ENCODE measurements at regions not wholly inside any gene's neighbourhood (a gene's known extent, or its start where the extent isn't known, plus 50 kb on each side); places are given as distances from the start of the nearest gene placed in this dataset.

DNA sequence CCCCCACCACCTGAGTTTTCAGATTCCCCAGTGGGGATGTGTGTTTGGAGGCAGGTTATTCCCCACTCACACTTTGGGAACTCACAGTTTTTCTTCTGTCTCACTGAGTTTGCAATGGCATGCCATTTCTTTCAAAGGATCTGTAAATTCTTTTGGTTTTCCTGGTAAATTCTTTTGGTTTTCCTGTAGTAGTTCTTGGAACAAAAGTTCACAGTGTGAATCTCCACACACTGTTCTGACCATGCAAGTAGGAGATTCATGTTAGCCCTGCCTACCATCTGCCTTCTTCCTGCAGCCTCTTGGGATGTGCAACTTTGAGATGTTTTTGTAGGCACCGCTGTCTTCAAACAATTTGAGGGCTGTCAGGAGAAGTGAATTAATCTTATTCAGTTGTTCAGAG, 165.6 kb upstream of the OGFRL1 start:
- Histone ChIP-seq H3K27me3 (ENCODE audit: control insufficient read depth, insufficient read depth, low read length) (no peaks in the 10 kb centered on the region), H3K9me3 (ENCODE audit: control insufficient read depth, insufficient read depth, low read depth, low read length) (no peaks in the 10 kb centered on the region), H3K4me3 (ENCODE audit: low read depth in 2 of 2, low read length in 2 of 2) (no peak overlapping the region), H3K27ac (ENCODE audit: low read length) (no peak overlapping the region), H3K36me3 (ENCODE audit: control insufficient read depth, insufficient read depth, low read length) (no peaks in the 10 kb centered on the region), H3K4me1 (ENCODE audit: control insufficient read depth, insufficient read depth, low read length) (no peaks in the 10 kb centered on the region)
- no peak for DNase-seq (ENCODE audit: low read depth, low spot score)
- intact Hi-C loops (cut with micrococcal nuclease; ENCODE audit: unreplicated experiment) (no loop called here), in situ Hi-C loops (cut with HindIII; ENCODE audit: low pct_unique_long_range_greater_than_20kb, low sequenced_read_pairs) (no loop called here)
- no TSS peak for BruUV-seq (replicated peaks)
- TF ChIP-seq POLR2AphosphoS5 (IDR thresholded peaks at IDR 0.05; ENCODE audit: low read depth, low read length) (no peak), TCF7L2 (IDR thresholded peaks at IDR 0.05; ENCODE audit: low read depth, low read length) (no peak)
- TF ChIP-seq, protein P1, sequence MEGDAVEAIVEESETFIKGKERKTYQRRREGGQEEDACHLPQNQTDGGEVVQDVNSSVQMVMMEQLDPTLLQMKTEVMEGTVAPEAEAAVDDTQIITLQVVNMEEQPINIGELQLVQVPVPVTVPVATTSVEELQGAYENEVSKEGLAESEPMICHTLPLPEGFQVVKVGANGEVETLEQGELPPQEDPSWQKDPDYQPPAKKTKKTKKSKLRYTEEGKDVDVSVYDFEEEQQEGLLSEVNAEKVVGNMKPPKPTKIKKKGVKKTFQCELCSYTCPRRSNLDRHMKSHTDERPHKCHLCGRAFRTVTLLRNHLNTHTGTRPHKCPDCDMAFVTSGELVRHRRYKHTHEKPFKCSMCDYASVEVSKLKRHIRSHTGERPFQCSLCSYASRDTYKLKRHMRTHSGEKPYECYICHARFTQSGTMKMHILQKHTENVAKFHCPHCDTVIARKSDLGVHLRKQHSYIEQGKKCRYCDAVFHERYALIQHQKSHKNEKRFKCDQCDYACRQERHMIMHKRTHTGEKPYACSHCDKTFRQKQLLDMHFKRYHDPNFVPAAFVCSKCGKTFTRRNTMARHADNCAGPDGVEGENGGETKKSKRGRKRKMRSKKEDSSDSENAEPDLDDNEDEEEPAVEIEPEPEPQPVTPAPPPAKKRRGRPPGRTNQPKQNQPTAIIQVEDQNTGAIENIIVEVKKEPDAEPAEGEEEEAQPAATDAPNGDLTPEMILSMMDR (IDR thresholded peaks at IDR 0.05) = no peak
- ChIA-PET CTCF (no interaction called here), POLR2A (no interaction called here)
- no peak for ATAC-seq

DNA sequence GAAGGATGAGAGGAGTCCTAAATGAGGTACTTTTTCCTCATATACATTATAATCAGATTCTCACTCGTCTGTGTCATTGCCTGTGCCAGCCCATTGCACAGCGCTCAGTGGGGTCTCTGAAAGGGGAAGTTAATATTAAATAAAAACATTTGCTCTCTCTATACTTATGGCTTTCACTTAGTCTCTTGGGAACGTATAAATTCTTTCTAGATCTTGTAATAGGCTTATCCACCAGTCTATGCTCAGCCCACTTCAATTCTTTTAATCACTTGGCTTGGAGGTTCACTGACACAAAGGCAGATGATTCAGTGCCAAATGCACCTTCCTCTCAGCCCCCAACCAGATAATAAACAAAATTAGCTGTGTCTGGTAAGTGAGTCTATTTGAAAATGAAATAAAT, 164.3 kb upstream of the OGFRL1 start:
- Histone ChIP-seq H3K4me3 (ENCODE audit: low read depth in 2 of 2, low read length in 2 of 2) (no peak overlapping the region), H3K9me3 (ENCODE audit: control insufficient read depth, insufficient read depth, low read depth, low read length) (no peaks in the 10 kb centered on the region), H3K27ac (ENCODE audit: low read length) (no peak overlapping the region), H3K4me1 (ENCODE audit: control insufficient read depth, insufficient read depth, low read length) (no peaks in the 10 kb centered on the region), H3K36me3 (ENCODE audit: control insufficient read depth, insufficient read depth, low read length) (no peaks in the 10 kb centered on the region), H3K27me3 (ENCODE audit: control insufficient read depth, insufficient read depth, low read length) (no peaks in the 10 kb centered on the region)
- ChIA-PET CTCF (no interaction called here), POLR2A (no interaction called here)
- DNase-seq (ENCODE audit: low read depth, low spot score) (no peak), ATAC-seq (no peak)
- in situ Hi-C loops (cut with HindIII; ENCODE audit: low pct_unique_long_range_greater_than_20kb, low sequenced_read_pairs) (no loop called here), intact Hi-C loops (cut with micrococcal nuclease; ENCODE audit: unreplicated experiment) (no loop called here)
- TF ChIP-seq SIN3A (IDR thresholded peaks at IDR 0.05; ENCODE audit: borderline replicate concordance, insufficient read depth, low read depth, low read length) = no peak
- TF ChIP-seq, protein P1 (IDR thresholded peaks at IDR 0.05) = no peak
- no TSS peak for BruUV-seq (replicated peaks)

DNA sequence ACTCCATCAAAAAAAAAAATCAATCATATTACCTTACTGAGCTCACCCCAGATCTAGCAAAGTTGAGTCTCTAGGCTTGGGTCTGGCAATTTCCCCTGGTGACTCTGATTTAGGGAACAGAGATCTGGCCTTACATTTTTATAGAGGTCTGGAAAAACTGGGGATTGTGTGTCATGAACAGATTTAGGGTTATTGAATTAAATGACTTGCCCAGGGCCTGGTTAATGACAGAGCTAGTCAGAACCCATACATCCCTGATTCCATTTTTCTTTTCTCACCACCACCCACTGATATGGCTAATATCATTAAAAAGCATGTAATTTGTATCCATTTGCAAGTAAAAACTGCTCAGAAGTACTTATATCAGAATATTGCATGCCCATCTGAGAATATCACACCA, 163.4 kb upstream of the OGFRL1 start:
- intact Hi-C loops (cut with micrococcal nuclease; ENCODE audit: unreplicated experiment) = no loop called here
- no peaks in the 10 kb centered on the region for H3K36me3 ChIP-seq (ENCODE audit: control insufficient read depth, insufficient read depth, low read length)
- ATAC-seq (no peak), DNase-seq (ENCODE audit: low read depth, low spot score) (no peak)
- POLR2A ChIA-PET = no interaction called here
- CTCF ChIA-PET = no interaction called here
- no peak overlapping the region for H3K27ac ChIP-seq (ENCODE audit: low read length)
- no TSS peak for BruUV-seq (replicated peaks)
- TF ChIP-seq, protein P1 (IDR thresholded peaks at IDR 0.05) = no peak
- TF ChIP-seq POLR2AphosphoS5 (IDR thresholded peaks at IDR 0.05; ENCODE audit: low read depth, low read length) = no peak
- TF ChIP-seq, protein P2, sequence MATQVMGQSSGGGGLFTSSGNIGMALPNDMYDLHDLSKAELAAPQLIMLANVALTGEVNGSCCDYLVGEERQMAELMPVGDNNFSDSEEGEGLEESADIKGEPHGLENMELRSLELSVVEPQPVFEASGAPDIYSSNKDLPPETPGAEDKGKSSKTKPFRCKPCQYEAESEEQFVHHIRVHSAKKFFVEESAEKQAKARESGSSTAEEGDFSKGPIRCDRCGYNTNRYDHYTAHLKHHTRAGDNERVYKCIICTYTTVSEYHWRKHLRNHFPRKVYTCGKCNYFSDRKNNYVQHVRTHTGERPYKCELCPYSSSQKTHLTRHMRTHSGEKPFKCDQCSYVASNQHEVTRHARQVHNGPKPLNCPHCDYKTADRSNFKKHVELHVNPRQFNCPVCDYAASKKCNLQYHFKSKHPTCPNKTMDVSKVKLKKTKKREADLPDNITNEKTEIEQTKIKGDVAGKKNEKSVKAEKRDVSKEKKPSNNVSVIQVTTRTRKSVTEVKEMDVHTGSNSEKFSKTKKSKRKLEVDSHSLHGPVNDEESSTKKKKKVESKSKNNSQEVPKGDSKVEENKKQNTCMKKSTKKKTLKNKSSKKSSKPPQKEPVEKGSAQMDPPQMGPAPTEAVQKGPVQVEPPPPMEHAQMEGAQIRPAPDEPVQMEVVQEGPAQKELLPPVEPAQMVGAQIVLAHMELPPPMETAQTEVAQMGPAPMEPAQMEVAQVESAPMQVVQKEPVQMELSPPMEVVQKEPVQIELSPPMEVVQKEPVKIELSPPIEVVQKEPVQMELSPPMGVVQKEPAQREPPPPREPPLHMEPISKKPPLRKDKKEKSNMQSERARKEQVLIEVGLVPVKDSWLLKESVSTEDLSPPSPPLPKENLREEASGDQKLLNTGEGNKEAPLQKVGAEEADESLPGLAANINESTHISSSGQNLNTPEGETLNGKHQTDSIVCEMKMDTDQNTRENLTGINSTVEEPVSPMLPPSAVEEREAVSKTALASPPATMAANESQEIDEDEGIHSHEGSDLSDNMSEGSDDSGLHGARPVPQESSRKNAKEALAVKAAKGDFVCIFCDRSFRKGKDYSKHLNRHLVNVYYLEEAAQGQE (IDR thresholded peaks at IDR 0.05; ENCODE audit: insufficient read depth in 1 of 2, low read depth in 2 of 2, low read length in 1 of 2) = no peak
- TF ChIP-seq SIN3A (IDR thresholded peaks at IDR 0.05; ENCODE audit: borderline replicate concordance, insufficient read depth, low read depth, low read length) = no peak
- no peak for TF ChIP-seq TCF7L2 (IDR thresholded peaks at IDR 0.05; ENCODE audit: low read depth, low read length)
- H3K4me1 ChIP-seq (ENCODE audit: control insufficient read depth, insufficient read depth, low read length) = no peaks in the 10 kb centered on the region
- H3K27me3 ChIP-seq (ENCODE audit: control insufficient read depth, insufficient read depth, low read length) = no peaks in the 10 kb centered on the region
- in situ Hi-C loops (cut with HindIII; ENCODE audit: low pct_unique_long_range_greater_than_20kb, low sequenced_read_pairs) = no loop called here
- H3K9me3 ChIP-seq (ENCODE audit: control insufficient read depth, insufficient read depth, low read depth, low read length) = no peaks in the 10 kb centered on the region
- no peak overlapping the region for H3K4me3 ChIP-seq (ENCODE audit: low read depth in 2 of 2, low read length in 2 of 2)
